GM23338 (cell line): ENCODE measurements at regions not wholly inside any gene's neighbourhood (a gene's known extent, or its start where the extent isn't known, plus 50 kb on each side); places are given as distances from the start of the nearest gene placed in this dataset.
"Not testable (repeated sequence)": the region's sequence is repeated elsewhere in the genome, so short reads cannot be mapped to it uniquely, and the experiment has no call there.

Experiments used
- ATAC-seq: fragments of 200-7000 bp; cut with Tn5 transposase; 3 replicates; pipeline ENCODE4 v1.9.1; 2020
- DNase-seq: peaks from one replicate; pipeline ENCODE4 v3.0.0-alpha.2; 2015; ENCODE audit warnings: low spot score
- H2AFZ ChIP-seq: fragments of 200-600 bp; sonication (generic); 2 replicates; pipeline ENCODE4 v1.8.0; 2016; ENCODE audit warnings: antibody characterized with exemption, mild to moderate bottlenecking, moderate library complexity
- H3F3A ChIP-seq: fragments of 200-600 bp; sonication (generic); replicated peaks from 2 replicates; pipeline ENCODE4 v1.8.0; 2017; ENCODE audit warnings: antibody characterized with exemption, mixed run types, low read depth
- H3K27ac ChIP-seq: fragments of 200-600 bp; sonication (generic); 2 replicates; pipeline ENCODE4 v1.6.1; 2016; ENCODE audit warnings: low read depth
- H3K27me3 ChIP-seq: fragments of 200-600 bp; sonication (generic); 2 replicates; pipeline ENCODE4 v1.8.0; 2016; ENCODE audit warnings: mild to moderate bottlenecking, mixed run types, moderate library complexity; ENCODE audit not compliant: insufficient read depth
- H3K36me3 ChIP-seq: fragments of 200-600 bp; sonication (generic); 2 replicates; pipeline ENCODE4 v1.8.0; 2016; ENCODE audit warnings: mild to moderate bottlenecking; ENCODE audit not compliant: insufficient read depth
- H3K4me1 ChIP-seq: fragments of 200-600 bp; sonication (generic); 2 replicates; pipeline ENCODE4 v1.8.0; 2016; ENCODE audit warnings: mild to moderate bottlenecking, moderate library complexity; ENCODE audit not compliant: insufficient read depth
- H3K4me2 ChIP-seq: fragments of 200-600 bp; sonication (generic); 2 replicates; pipeline ENCODE4 v1.7.1; 2017; ENCODE audit warnings: mixed run types
- H3K4me3 ChIP-seq: fragments of 200-600 bp; sonication (generic); 2 replicates; pipeline ENCODE4 v1.6.1; 2016; ENCODE audit warnings: mixed run types
- H3K79me2 ChIP-seq: fragments of 200-600 bp; sonication (generic); replicated peaks from 2 replicates; pipeline ENCODE4 v1.8.0; 2017; ENCODE audit warnings: mild to moderate bottlenecking; ENCODE audit not compliant: insufficient read depth
- H3K9me2 ChIP-seq: fragments of 200-600 bp; sonication (generic); 2 replicates; pipeline ENCODE4 v1.8.0; 2017; ENCODE audit not compliant: insufficient read depth
- H4K20me1 ChIP-seq: fragments of 200-600 bp; sonication (generic); replicated peaks from 2 replicates; pipeline ENCODE4 v1.8.0; 2017; ENCODE audit warnings: mild to moderate bottlenecking; ENCODE audit not compliant: insufficient read depth
- H3K27ac Mint-ChIP-seq: 2 replicates; pipeline ENCODE4 v1.8.0; 2020; ENCODE audit warnings: inconsistent platforms, mild to moderate bottlenecking, moderate library complexity, mixed read lengths
- H3K27me3 Mint-ChIP-seq: 3 replicates; pipeline ENCODE4 v1.8.0; 2022; ENCODE audit warnings: low read depth, mild to moderate bottlenecking, moderate library complexity, mixed read lengths, inconsistent platforms; ENCODE audit not compliant: insufficient read depth, poor library complexity
- H3K36me3 Mint-ChIP-seq: 3 replicates; pipeline ENCODE4 v1.8.0; 2021; ENCODE audit warnings: low read depth, mild to moderate bottlenecking, inconsistent platforms, moderate library complexity, mixed read lengths
- H3K4me1 Mint-ChIP-seq: 3 replicates; pipeline ENCODE4 v1.8.0; 2020; ENCODE audit warnings: mild to moderate bottlenecking, inconsistent platforms, mixed read lengths
- H3K4me3 Mint-ChIP-seq: 3 replicates; pipeline ENCODE4 v1.8.0; 2021; ENCODE audit warnings: moderate library complexity, mild to moderate bottlenecking, inconsistent platforms, mixed read lengths
- H3K9me3 Mint-ChIP-seq: 3 replicates; pipeline ENCODE4 v1.8.0; 2020; ENCODE audit warnings: moderate library complexity, mild to moderate bottlenecking, inconsistent platforms, mixed read lengths
- CREB1 ChIP-seq: fragments of 250-450 bp; sonication (Bioruptor Pico); IDR thresholded peaks from 2 replicates; pipeline ENCODE4 v1.5.0; 2020; ENCODE audit warnings: low read depth, mild to moderate bottlenecking, moderate library complexity
- NANOG ChIP-seq: IDR thresholded peaks from 2 replicates; pipeline ENCODE4 v1.6.1; 2016; ENCODE audit warnings: antibody characterized with exemption, borderline replicate concordance
- STAT1 ChIP-seq: IDR thresholded peaks from one replicate; pipeline ENCODE4 v1.6.1; 2016; ENCODE audit warnings: antibody characterized with exemption; ENCODE audit not compliant: unreplicated experiment
- ZNF114 ChIP-seq: fragments of 250-450 bp; sonication (Bioruptor Pico); IDR thresholded peaks from 2 replicates; pipeline ENCODE4 v1.5.0; 2020; ENCODE audit warnings: mild to moderate bottlenecking, moderate library complexity
- ZNF331 ChIP-seq: fragments of 250-450 bp; sonication (Bioruptor Pico); IDR thresholded peaks from 2 replicates; pipeline ENCODE4 v1.5.0; 2020; ENCODE audit warnings: low read depth, mild to moderate bottlenecking, moderate library complexity
- TF ChIP-seq, protein P1 (sequence below): fragments of 250-450 bp; sonication (Bioruptor Pico); IDR thresholded peaks from 2 replicates; pipeline ENCODE4 v1.5.0; 2020; ENCODE audit warnings: mild to moderate bottlenecking, moderate library complexity

DNA sequence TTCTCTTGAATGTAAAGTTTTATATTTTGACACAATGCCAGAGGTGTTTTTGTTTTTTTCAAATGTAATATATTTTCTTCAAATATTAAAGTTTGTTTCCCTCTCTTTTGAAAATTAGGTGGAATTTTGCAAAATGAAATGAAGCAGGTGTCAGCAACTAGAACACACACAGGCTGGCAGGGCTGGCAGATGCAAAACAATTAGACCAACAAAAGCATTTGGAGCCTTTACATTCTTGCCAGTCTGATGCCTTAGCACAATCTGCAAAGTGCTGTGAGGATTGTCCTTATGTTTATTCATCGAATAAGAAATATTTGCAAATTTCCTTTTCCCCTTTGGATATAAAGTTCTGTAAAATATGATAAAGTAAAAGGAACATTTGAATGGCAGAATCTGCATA lies 1063.9 kb downstream of the CDH9 start:
- H3K9me2 ChIP-seq: no peaks in the 10 kb centered on the region; the same call in 1 of the 2 replicates
- DNase-seq (no peak), ATAC-seq (no peak)
- H3K36me3 ChIP-seq: no peaks in the 10 kb centered on the region; the same call in 1 of the 2 replicates
- H4K20me1 ChIP-seq: no peaks in the 10 kb centered on the region
- no peaks in the 10 kb centered on the region for H3F3A ChIP-seq
- H3K4me3 Mint-ChIP-seq: no peak overlapping the region
- TF ChIP-seq CREB1 (CRISPR knock-in tag) (no peak), STAT1 (no peak)
- no peaks in the 10 kb centered on the region for H3K27me3 Mint-ChIP-seq
- H3K79me2 ChIP-seq: no peaks in the 10 kb centered on the region
- H3K4me1 Mint-ChIP-seq: no peaks in the 10 kb centered on the region
- H2AFZ ChIP-seq: no peak overlapping the region
- no peak overlapping the region for H3K27ac ChIP-seq
- H3K27me3 ChIP-seq: no peaks in the 10 kb centered on the region
- no peak overlapping the region for H3K4me3 ChIP-seq
- no peaks in the 10 kb centered on the region for H3K36me3 Mint-ChIP-seq
- no peak overlapping the region for H3K27ac Mint-ChIP-seq
- H3K9me3 Mint-ChIP-seq: peaks cover 5% of the 10 kb centered on the region; the same call in 2 of the 3 replicates
- no peak overlapping the region for H3K4me2 ChIP-seq
- no peaks in the 10 kb centered on the region for H3K4me1 ChIP-seq

DNA sequence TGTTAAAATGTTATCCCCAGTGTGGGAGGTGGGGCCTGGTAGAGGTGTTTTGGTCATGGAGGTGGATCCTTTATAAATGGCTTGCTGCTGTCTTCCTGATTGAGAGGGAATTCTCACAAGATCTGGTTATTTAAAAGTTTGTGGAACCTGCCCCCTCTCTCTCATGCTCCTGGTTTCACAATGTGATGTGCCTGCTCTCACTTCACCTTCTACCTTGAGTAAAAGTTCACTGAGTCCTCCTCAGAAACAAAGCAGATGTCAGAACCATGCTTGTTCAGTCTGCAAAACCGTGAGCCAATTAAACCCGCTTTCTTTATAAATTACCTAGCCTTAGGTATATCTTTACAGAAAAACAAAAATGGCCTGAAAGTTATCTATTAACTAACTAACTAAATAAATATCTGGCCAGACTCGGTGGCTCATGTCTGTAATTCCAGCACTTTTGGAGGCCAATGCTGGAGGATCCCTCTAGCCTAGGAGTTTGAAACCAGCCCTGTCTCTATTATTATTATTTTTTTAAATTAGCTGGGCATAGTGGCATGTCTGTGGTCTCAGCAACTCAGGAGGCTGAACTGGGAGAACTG lies 1067.4 kb downstream of the CDH9 start:
- H3K4me1 ChIP-seq: no peaks in the 10 kb centered on the region
- H3K4me2 ChIP-seq: no peak overlapping the region
- DNase-seq: no peak
- H2AFZ ChIP-seq: no peak overlapping the region
- ATAC-seq: no peak
- Mint-ChIP-seq H3K27ac (no peak overlapping the region), H3K36me3 (peaks cover 2% of the 10 kb centered on the region; the same call in 1 of the 3 replicates), H3K4me3 (no peak overlapping the region), H3K27me3 (no peaks in the 10 kb centered on the region), H3K9me3 (peaks cover 4% of the 10 kb centered on the region; the same call in 1 of the 3 replicates), H3K4me1 (no peaks in the 10 kb centered on the region)
- H3K27me3 ChIP-seq: no peaks in the 10 kb centered on the region
- TF ChIP-seq ZNF114 (CRISPR knock-in tag) (no peak), STAT1 (no peak)
- H3K79me2 ChIP-seq: no peaks in the 10 kb centered on the region
- 0 out of 2 replicates have a peak, but pooled peaks cover 3% of the 10 kb centered on the region for H3K36me3 ChIP-seq
- no peak overlapping the region for H3K4me3 ChIP-seq
- no peaks in the 10 kb centered on the region for H4K20me1 ChIP-seq
- no peak overlapping the region for H3K27ac ChIP-seq
- H3K9me2 ChIP-seq: no peaks in the 10 kb centered on the region; the same call in 1 of the 2 replicates
- no peaks in the 10 kb centered on the region for H3F3A ChIP-seq

DNA sequence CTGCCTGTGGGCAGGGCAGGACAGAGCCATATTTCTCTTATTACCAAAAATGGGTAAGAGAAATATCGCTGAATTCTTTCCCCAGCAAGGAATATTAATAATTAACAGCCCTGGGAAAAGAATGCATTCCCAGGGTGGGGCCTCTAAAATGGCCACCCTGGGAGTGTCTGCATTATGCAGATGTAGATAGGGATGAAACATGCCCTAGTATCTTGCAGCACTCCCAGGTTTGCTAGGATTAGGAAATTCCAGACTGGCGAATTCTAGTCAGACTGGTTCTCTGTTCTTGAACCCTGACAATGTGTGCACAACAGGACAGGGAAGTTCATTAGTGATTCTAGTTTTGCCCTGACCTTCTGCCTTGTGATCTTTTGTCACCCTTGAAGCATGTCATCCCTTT lies 1069.3 kb downstream of the CDH9 start:
- not testable (repeated sequence) for H3K36me3 ChIP-seq, H3K9me2 ChIP-seq, H3K79me2 ChIP-seq, H3K27me3 ChIP-seq, H2AFZ ChIP-seq, ATAC-seq, H3K4me1 Mint-ChIP-seq, H4K20me1 ChIP-seq, DNase-seq, H3K4me3 ChIP-seq, H3K27ac ChIP-seq, H3K27ac Mint-ChIP-seq, H3K4me2 ChIP-seq, H3K4me3 Mint-ChIP-seq, H3K9me3 Mint-ChIP-seq, H3K27me3 Mint-ChIP-seq, H3K36me3 Mint-ChIP-seq, H3K4me1 ChIP-seq, H3F3A ChIP-seq

DNA sequence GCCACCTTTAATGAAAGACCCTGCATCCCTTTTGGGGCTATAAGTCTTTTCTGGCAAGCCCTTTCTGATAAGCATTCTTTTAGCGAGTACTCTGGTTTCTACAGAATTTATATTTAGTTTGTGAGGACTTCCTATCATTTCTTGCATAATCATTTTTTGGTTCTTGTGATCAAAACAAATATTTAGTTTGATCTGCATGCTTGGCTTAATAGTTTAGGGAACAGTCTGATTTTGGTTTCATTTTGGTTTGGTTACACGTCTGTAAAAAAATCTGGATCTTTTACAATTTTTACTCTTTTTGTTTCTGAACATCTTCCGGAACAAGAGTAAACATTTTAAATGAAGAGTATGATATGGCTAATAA lies 1074.4 kb downstream of the CDH9 start:
- H3K4me2 ChIP-seq: no peak overlapping the region
- H3K4me3 ChIP-seq: no peak overlapping the region
- no peaks in the 10 kb centered on the region for H3K9me2 ChIP-seq
- Mint-ChIP-seq H3K36me3 (peaks cover 5% of the 10 kb centered on the region; the same call in 2 of the 3 replicates), H3K4me1 (peaks cover 5% of the 10 kb centered on the region; the same call in 1 of the 3 replicates), H3K9me3 (peaks cover 5% of the 10 kb centered on the region; the same call in 2 of the 3 replicates), H3K4me3 (no peak overlapping the region), H3K27me3 (no peaks in the 10 kb centered on the region), H3K27ac (no peak overlapping the region)
- H3K36me3 ChIP-seq: peaks cover 9% of the 10 kb centered on the region; the same call in 1 of the 2 replicates
- H3K27me3 ChIP-seq: no peaks in the 10 kb centered on the region
- H2AFZ ChIP-seq: no peak overlapping the region
- H3K79me2 ChIP-seq: no peaks in the 10 kb centered on the region
- H3K27ac ChIP-seq: no peak overlapping the region
- H3F3A ChIP-seq: no peaks in the 10 kb centered on the region
- no peak for ATAC-seq
- no peak for DNase-seq
- no peaks in the 10 kb centered on the region for H4K20me1 ChIP-seq
- no peaks in the 10 kb centered on the region; the same call in 1 of the 2 replicates for H3K4me1 ChIP-seq
- TF ChIP-seq, protein P1, sequence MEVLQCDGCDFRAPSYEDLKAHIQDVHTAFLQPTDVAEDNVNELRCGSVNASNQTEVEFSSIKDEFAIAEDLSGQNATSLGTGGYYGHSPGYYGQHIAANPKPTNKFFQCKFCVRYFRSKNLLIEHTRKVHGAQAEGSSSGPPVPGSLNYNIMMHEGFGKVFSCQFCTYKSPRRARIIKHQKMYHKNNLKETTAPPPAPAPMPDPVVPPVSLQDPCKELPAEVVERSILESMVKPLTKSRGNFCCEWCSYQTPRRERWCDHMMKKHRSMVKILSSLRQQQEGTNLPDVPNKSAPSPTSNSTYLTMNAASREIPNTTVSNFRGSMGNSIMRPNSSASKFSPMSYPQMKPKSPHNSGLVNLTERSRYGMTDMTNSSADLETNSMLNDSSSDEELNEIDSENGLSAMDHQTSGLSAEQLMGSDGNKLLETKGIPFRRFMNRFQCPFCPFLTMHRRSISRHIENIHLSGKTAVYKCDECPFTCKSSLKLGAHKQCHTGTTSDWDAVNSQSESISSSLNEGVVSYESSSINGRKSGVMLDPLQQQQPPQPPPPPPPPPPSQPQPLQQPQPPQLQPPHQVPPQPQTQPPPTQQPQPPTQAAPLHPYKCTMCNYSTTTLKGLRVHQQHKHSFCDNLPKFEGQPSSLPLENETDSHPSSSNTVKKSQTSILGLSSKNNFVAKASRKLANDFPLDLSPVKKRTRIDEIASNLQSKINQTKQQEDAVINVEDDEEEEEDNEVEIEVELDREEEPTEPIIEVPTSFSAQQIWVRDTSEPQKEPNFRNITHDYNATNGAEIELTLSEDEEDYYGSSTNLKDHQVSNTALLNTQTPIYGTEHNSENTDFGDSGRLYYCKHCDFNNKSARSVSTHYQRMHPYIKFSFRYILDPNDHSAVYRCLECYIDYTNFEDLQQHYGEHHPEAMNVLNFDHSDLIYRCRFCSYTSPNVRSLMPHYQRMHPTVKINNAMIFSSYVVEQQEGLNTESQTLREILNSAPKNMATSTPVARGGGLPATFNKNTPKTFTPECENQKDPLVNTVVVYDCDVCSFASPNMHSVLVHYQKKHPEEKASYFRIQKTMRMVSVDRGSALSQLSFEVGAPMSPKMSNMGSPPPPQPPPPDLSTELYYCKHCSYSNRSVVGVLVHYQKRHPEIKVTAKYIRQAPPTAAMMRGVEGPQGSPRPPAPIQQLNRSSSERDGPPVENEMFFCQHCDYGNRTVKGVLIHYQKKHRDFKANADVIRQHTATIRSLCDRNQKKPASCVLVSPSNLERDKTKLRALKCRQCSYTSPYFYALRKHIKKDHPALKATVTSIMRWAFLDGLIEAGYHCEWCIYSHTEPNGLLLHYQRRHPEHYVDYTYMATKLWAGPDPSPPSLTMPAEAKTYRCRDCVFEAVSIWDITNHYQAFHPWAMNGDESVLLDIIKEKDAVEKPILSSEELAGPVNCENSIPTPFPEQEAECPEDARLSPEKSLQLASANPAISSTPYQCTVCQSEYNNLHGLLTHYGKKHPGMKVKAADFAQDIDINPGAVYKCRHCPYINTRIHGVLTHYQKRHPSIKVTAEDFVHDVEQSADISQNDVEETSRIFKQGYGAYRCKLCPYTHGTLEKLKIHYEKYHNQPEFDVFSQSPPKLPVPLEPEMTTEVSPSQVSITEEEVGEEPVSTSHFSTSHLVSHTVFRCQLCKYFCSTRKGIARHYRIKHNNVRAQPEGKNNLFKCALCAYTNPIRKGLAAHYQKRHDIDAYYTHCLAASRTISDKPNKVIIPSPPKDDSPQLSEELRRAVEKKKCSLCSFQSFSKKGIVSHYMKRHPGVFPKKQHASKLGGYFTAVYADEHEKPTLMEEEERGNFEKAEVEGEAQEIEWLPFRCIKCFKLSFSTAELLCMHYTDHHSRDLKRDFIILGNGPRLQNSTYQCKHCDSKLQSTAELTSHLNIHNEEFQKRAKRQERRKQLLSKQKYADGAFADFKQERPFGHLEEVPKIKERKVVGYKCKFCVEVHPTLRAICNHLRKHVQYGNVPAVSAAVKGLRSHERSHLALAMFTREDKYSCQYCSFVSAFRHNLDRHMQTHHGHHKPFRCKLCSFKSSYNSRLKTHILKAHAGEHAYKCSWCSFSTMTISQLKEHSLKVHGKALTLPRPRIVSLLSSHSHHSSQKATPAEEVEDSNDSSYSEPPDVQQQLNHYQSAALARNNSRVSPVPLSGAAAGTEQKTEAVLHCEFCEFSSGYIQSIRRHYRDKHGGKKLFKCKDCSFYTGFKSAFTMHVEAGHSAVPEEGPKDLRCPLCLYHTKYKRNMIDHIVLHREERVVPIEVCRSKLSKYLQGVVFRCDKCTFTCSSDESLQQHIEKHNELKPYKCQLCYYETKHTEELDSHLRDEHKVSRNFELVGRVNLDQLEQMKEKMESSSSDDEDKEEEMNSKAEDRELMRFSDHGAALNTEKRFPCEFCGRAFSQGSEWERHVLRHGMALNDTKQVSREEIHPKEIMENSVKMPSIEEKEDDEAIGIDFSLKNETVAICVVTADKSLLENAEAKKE (CRISPR knock-in tag): no peak
- TF ChIP-seq NANOG (no peak), CREB1 (CRISPR knock-in tag) (no peak), ZNF331 (CRISPR knock-in tag) (no peak)
